ENCODE measurements at regions not wholly inside any gene's neighbourhood (a gene's known extent, or its start where the extent isn't known, plus 50 kb on each side); places are given as distances from the start of the nearest gene placed in this dataset.

- Histone ChIP-seq H2AFZ (ENCODE audit: low read depth) (no peak overlapping the region), H3K9ac (no peak overlapping the region), H3K4me3 (IDR thresholded peaks at IDR 0.05; ENCODE audit: insufficient read depth, low read depth, low read length) (no peak overlapping the region)
Observed at GRCh38 chr18:78814766-78815165, 164.9 kb upstream of the SALL3 start.

DNA sequence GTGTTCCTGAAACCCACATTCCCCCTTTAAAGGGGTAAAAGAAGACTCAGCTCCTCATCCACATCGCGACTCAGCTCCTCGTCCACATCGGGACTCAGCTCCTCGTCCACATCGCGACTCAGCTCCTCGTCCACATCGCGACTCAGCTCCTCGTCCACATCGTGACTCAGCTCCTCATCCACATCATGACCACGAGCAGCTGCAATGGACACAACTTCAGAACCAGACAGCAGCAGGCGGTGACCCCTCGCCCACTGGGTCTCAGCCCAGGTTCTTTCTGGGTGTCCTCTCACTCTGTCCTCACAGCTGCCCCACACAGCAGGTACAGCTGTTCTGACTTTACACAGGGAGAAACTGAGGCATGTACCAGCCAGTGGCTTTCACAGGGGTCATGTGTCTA lies 163.5 kb upstream of the SALL3 start:
- Histone ChIP-seq H3K27ac (no peak overlapping the region), H3K27me3 (ENCODE audit: insufficient read depth, low read depth) (no peaks in the 10 kb centered on the region), H3K9ac (no peak overlapping the region), H4K20me1 (ENCODE audit: insufficient read depth) (no peaks in the 10 kb centered on the region), H2AFZ (ENCODE audit: low read depth) (no peak overlapping the region), H3K79me2 (ENCODE audit: insufficient read depth, low read depth) (no peaks in the 10 kb centered on the region), H3K4me2 (no peak overlapping the region), H3K36me3 (ENCODE audit: insufficient read depth) (no peaks in the 10 kb centered on the region), H3K4me1 (ENCODE audit: low read depth, poor library complexity, severe bottlenecking) (no peaks in the 10 kb centered on the region), H3K4me3 (IDR thresholded peaks at IDR 0.05; ENCODE audit: insufficient read depth, low read depth, low read length) (no peak overlapping the region)
- TF ChIP-seq, protein P1, sequence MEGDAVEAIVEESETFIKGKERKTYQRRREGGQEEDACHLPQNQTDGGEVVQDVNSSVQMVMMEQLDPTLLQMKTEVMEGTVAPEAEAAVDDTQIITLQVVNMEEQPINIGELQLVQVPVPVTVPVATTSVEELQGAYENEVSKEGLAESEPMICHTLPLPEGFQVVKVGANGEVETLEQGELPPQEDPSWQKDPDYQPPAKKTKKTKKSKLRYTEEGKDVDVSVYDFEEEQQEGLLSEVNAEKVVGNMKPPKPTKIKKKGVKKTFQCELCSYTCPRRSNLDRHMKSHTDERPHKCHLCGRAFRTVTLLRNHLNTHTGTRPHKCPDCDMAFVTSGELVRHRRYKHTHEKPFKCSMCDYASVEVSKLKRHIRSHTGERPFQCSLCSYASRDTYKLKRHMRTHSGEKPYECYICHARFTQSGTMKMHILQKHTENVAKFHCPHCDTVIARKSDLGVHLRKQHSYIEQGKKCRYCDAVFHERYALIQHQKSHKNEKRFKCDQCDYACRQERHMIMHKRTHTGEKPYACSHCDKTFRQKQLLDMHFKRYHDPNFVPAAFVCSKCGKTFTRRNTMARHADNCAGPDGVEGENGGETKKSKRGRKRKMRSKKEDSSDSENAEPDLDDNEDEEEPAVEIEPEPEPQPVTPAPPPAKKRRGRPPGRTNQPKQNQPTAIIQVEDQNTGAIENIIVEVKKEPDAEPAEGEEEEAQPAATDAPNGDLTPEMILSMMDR (conservative IDR thresholded peaks at IDR 0.05; ENCODE audit: low read depth, low read length) = no peak

More at GRCh38 chr18:78814766-78815165, 164.9 kb upstream of the SALL3 start:
- Histone ChIP-seq H3K4me1 (ENCODE audit: low read depth, poor library complexity, severe bottlenecking) (no peaks in the 10 kb centered on the region), H3K4me2 (no peak overlapping the region), H3K27me3 (ENCODE audit: insufficient read depth, low read depth) (no peaks in the 10 kb centered on the region), H3K27ac (no peak overlapping the region), H3K79me2 (ENCODE audit: insufficient read depth, low read depth) (no peaks in the 10 kb centered on the region), H3K36me3 (ENCODE audit: insufficient read depth) (no peaks in the 10 kb centered on the region), H4K20me1 (ENCODE audit: insufficient read depth) (no peaks in the 10 kb centered on the region)
- TF ChIP-seq, protein P1 (conservative IDR thresholded peaks at IDR 0.05; ENCODE audit: low read depth, low read length) = no peak

- TF ChIP-seq, protein P1 (conservative IDR thresholded peaks at IDR 0.05; ENCODE audit: low read depth, low read length) = no peak
Observed at GRCh38 chr18:78816916-78817315, 162.7 kb upstream of the SALL3 start.

DNA sequence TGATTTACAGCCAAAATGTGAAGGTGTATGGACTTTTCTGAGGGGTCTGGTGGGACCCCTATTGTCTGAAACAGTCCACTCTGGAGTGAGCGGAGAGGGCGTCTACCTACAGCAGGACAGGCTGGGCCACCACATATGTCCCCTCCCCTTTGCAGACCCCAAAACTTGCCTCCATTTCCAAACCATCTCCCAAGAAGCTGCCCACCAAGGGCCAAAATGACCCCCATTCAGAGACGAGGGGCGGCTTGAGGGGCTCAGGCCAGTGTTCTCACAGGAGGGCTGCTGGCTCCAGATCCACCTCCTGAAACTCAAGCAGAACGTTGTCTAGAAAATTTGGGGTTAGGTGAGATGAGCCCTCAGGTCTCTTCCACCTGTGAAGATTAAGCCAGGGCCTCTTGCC lies 161.1 kb upstream of the SALL3 start:
- no peak overlapping the region for H3K27ac ChIP-seq
- H3K4me3 ChIP-seq (IDR thresholded peaks at IDR 0.05; ENCODE audit: insufficient read depth, low read depth, low read length) = no peak overlapping the region
- H3K4me1 ChIP-seq (ENCODE audit: low read depth, poor library complexity, severe bottlenecking) = no peaks in the 10 kb centered on the region
- H3K36me3 ChIP-seq (ENCODE audit: insufficient read depth) = no peaks in the 10 kb centered on the region
- no peaks in the 10 kb centered on the region for H3K79me2 ChIP-seq (ENCODE audit: insufficient read depth, low read depth)
- no peak overlapping the region for H2AFZ ChIP-seq (ENCODE audit: low read depth)
- H4K20me1 ChIP-seq (ENCODE audit: insufficient read depth) = no peaks in the 10 kb centered on the region
- TF ChIP-seq, protein P1 (conservative IDR thresholded peaks at IDR 0.05; ENCODE audit: low read depth, low read length) = no peak
- no peak overlapping the region for H3K9ac ChIP-seq
- no peaks in the 10 kb centered on the region for H3K27me3 ChIP-seq (ENCODE audit: insufficient read depth, low read depth)
- no peak overlapping the region for H3K4me2 ChIP-seq

More at GRCh38 chr18:78816916-78817315, 162.7 kb upstream of the SALL3 start:
- Histone ChIP-seq H3K27ac (no peak overlapping the region), H3K27me3 (ENCODE audit: insufficient read depth, low read depth) (no peaks in the 10 kb centered on the region), H3K4me2 (no peak overlapping the region), H4K20me1 (ENCODE audit: insufficient read depth) (no peaks in the 10 kb centered on the region), H3K9ac (no peak overlapping the region), H2AFZ (ENCODE audit: low read depth) (no peak overlapping the region), H3K36me3 (ENCODE audit: insufficient read depth) (no peaks in the 10 kb centered on the region), H3K79me2 (ENCODE audit: insufficient read depth, low read depth) (no peaks in the 10 kb centered on the region), H3K4me1 (ENCODE audit: low read depth, poor library complexity, severe bottlenecking) (no peaks in the 10 kb centered on the region), H3K4me3 (IDR thresholded peaks at IDR 0.05; ENCODE audit: insufficient read depth, low read depth, low read length) (no peak overlapping the region)

All from KMS-11 (cell line).